Mesenchymal stem cell (in vitro differentiated cells and primary cell): ENCODE measurements at regions not wholly inside any gene's neighbourhood (a gene's known extent, or its start where the extent isn't known, plus 50 kb on each side); places are given as distances from the start of the nearest gene placed in this dataset.

Experiments
- DNase-seq: peaks from one replicate; pipeline ENCODE4 v3.0.0-alpha.2; 2013
- H2AFZ ChIP-seq: one replicate; pipeline ENCODE4 v1.6.1; 2013; ENCODE audit warnings: low read depth, mild to moderate bottlenecking, control low read depth, inconsistent platforms, low read length, moderate library complexity
- H2AK5ac ChIP-seq: 2 replicates; pipeline ENCODE4 v1.6.1; 2013; ENCODE audit warnings: low read length, moderate library complexity, mild to moderate bottlenecking, inconsistent platforms; ENCODE audit not compliant: severe bottlenecking
- H2BK120ac ChIP-seq: one replicate; pipeline ENCODE4 v1.6.1; 2013; ENCODE audit warnings: low read depth, mild to moderate bottlenecking, inconsistent platforms, low read length, moderate library complexity
- H2BK12ac ChIP-seq, 2 experiments: one replicate each; pipeline ENCODE4 v1.6.1; 2013; ENCODE audit warnings: inconsistent platforms in 2 of 2, low read length in 2 of 2, mild to moderate bottlenecking in 2 of 2, moderate library complexity in 2 of 2, control low read depth in 1 of 2
- H2BK15ac ChIP-seq: one replicate; pipeline ENCODE4 v1.6.1; 2013; ENCODE audit warnings: mild to moderate bottlenecking, low read depth, inconsistent platforms; ENCODE audit not compliant: poor library complexity, severe bottlenecking
- H2BK5ac ChIP-seq: 2 replicates; pipeline ENCODE4 v1.6.1; 2013; ENCODE audit warnings: low read depth, mild to moderate bottlenecking, low read length, control low read depth, inconsistent platforms; ENCODE audit not compliant: poor library complexity, severe bottlenecking
- H3K14ac ChIP-seq, 2 experiments: one replicate each; pipeline ENCODE4 v1.6.1; 2013; ENCODE audit warnings: inconsistent platforms in 2 of 2, low read length in 2 of 2, control low read depth in 1 of 2, mild to moderate bottlenecking in 1 of 2, moderate library complexity in 1 of 2
- H3K18ac ChIP-seq, 2 experiments: one replicate each; pipeline ENCODE4 v1.6.1; 2013; ENCODE audit warnings: inconsistent platforms in 2 of 2, low read length in 2 of 2, control low read depth in 1 of 2, low read depth in 1 of 2, mild to moderate bottlenecking in 1 of 2
- H3K23ac ChIP-seq, 2 experiments: one replicate each; pipeline ENCODE4 v1.6.1; 2013; ENCODE audit warnings: inconsistent platforms in 2 of 2, low read length in 2 of 2, mild to moderate bottlenecking in 2 of 2, moderate library complexity in 2 of 2, control low read depth in 1 of 2
- H3K27ac ChIP-seq: 2 replicates; pipeline ENCODE4 v1.5.1; 2013; ENCODE audit warnings: mild to moderate bottlenecking, moderate library complexity, low read length, control low read depth, inconsistent platforms; ENCODE audit not compliant: poor library complexity, severe bottlenecking
- H3K27me3 ChIP-seq, 2 experiments: 2 replicates each; pipeline versions ENCODE4 v1.6.1 to v1.7.0; 2013; ENCODE audit warnings: low read length in 2 of 2, mild to moderate bottlenecking in 2 of 2, moderate library complexity in 2 of 2, control low read depth in 1 of 2, inconsistent platforms in 1 of 2; ENCODE audit not compliant: control insufficient read depth in 1 of 2, insufficient read depth in 1 of 2
- H3K36me3 ChIP-seq, 2 experiments: 2 replicates each; pipeline versions ENCODE4 v1.6.1 to v1.7.0; 2013; ENCODE audit warnings: low read length in 2 of 2, control low read depth in 1 of 2, inconsistent platforms in 1 of 2, low read depth in 1 of 2, mild to moderate bottlenecking in 1 of 2; ENCODE audit not compliant: insufficient read depth in 2 of 2, control insufficient read depth in 1 of 2
- H3K4ac ChIP-seq, 2 experiments: one replicate each; pipeline ENCODE4 v1.6.1; 2013; ENCODE audit warnings: inconsistent platforms in 2 of 2, low read length in 2 of 2, mild to moderate bottlenecking in 2 of 2, moderate library complexity in 2 of 2, control low read depth in 1 of 2, low read depth in 1 of 2
- H3K4me1 ChIP-seq: 2 replicates; pipeline ENCODE4 v1.6.1; 2013; ENCODE audit warnings: low read depth, low read length, control low read depth; ENCODE audit not compliant: control insufficient read depth, insufficient read depth
- H3K4me2 ChIP-seq: 2 replicates; pipeline ENCODE4 v1.6.1; 2013; ENCODE audit warnings: low read length, mild to moderate bottlenecking, inconsistent platforms; ENCODE audit not compliant: poor library complexity, severe bottlenecking
- H3K4me3 ChIP-seq, 2 experiments: 2 replicates each; pipeline versions ENCODE4 v1.5.1 to v1.7.0; 2013; ENCODE audit warnings: low read length in 2 of 2, mild to moderate bottlenecking in 2 of 2, control low read depth in 1 of 2, low read depth in 1 of 2; ENCODE audit not compliant: insufficient read depth in 1 of 2
- H3K79me1 ChIP-seq: replicated peaks from 2 replicates; pipeline ENCODE4 v1.6.1; 2013; ENCODE audit warnings: mild to moderate bottlenecking, control low read depth, low read length, inconsistent platforms; ENCODE audit not compliant: poor library complexity, severe bottlenecking
- H3K9ac ChIP-seq: 2 replicates; pipeline ENCODE4 v1.7.0; 2013; ENCODE audit warnings: mild to moderate bottlenecking, low read length, moderate library complexity
- H3K9me3 ChIP-seq: 2 replicates; pipeline ENCODE4 v1.7.0; 2013; ENCODE audit warnings: mild to moderate bottlenecking, low read length; ENCODE audit not compliant: control insufficient read depth
- H4K8ac ChIP-seq: one replicate; pipeline ENCODE4 v1.6.1; 2013; ENCODE audit warnings: inconsistent platforms, mild to moderate bottlenecking, low read length, moderate library complexity
- H4K91ac ChIP-seq: one replicate; pipeline ENCODE4 v1.6.1; 2013; ENCODE audit warnings: mild to moderate bottlenecking, low read length, inconsistent platforms
- WGBS: methylation state at CpG from one replicate; pipeline ENCODE4 v1.1.7; 2013; ENCODE audit warnings: mixed read lengths; 5-methylcytosine and 5-hydroxymethylcytosine counted together

DNA sequence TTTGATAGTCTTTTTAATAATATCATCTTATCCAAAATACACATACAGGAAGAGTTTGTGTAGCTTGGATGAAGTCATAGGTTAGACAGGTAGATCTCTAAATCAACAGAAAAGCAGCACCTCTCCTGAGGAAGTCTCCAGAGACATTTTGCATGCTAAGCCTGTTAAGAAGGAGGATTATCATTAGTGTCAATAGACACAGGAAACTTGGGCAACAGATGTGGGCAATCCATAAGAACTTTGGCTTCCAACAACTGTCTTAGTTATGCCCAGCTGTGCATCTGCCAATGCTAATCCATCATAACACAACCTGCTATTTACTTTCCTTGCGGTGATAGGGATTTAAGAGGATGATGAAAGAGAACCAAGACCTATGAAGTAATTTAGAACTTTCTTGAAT, 1052.6 kb downstream of the RPA4 start:
- Histone ChIP-seq H3K9me3 (no peaks in the 10 kb centered on the region), H3K27ac (no peak overlapping the region), H3K18ac (no peak overlapping the region), H3K4me3 (no peak overlapping the region), H3K4me2 (no peak overlapping the region), H3K23ac (no peak overlapping the region), H4K91ac (no peak overlapping the region), H2BK12ac (no peak overlapping the region), H3K14ac (no peak overlapping the region), H3K27me3 (no peaks in the 10 kb centered on the region), H2BK15ac (no peak overlapping the region), H3K4ac (no peak overlapping the region), H2BK5ac (no peak overlapping the region), H3K4me1 (no peaks in the 10 kb centered on the region), H4K8ac (no peak overlapping the region), H2AFZ (no peak overlapping the region), H2BK120ac (no peak overlapping the region), H2AK5ac (no peak overlapping the region), H3K9ac (no peak overlapping the region), H3K79me1 (no peaks in the 10 kb centered on the region), H3K36me3 (no peaks in the 10 kb centered on the region)
- DNase-seq: no peak
- WGBS: no CpG with 5 or more reads among the region's 1 CpG

DNA sequence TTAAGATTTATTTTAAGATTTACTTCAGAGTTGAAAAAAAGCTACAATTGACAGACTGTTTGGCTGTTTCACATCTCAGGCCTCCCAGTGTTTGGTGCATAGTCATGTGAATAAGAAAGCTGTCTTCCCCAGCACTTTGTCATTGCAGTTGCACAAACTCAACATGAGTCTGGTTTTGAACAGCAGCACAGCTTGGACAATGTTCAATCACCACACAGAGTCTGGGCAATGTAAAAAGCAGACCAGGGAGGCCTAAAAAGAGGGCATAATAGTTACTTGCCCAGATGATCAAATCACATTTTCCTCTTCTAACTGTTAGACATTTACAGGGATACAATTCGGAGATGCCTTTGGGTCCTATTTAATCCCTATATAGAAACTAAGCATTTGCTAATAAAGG, 1055.0 kb downstream of the RPA4 start:
- no peak overlapping the region for H3K4ac ChIP-seq
- H3K4me1 ChIP-seq: no peaks in the 10 kb centered on the region

DNA sequence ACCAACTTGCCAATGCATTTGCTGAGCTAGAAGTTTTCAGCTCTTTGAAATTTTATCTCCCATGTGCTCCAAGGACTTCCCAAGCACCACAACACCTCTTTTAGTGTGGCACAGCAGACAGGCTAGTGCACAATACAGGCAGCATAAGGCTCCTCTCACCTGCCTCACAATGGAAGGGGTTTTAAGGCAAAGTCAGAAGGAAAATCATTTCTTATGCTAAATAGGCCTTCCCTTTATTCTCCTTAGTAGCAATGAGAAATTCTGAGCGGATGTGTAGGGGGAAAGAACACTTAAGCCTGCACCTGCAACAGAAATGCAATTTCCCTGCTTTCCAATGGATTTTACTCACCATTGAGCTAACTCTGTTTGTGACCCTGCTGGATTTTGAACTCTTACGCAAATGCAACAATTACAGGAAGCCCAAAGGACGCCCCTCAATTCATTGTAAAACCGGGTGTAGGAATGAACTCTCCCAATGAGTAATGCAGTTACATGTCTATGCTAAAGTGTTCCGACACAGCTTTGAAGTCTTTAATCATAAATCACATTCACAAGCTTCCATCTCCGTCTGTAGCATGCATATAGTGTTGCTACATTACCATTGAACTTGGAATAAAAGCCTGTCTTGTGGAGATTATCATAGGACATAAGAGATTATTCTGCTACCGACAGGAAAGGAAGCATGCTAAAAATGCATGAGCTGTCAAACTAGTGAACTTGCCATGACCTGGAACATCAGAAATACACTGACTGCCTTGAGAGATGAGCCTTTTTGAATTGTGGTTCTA, 1084.9 kb downstream of the RPA4 start:
- H3K4me3 ChIP-seq: no peak overlapping the region
- 71% methylated on average over 4 of the region's 7 CpGs for WGBS

More for the DNA sequence above, 1055.0 kb downstream of the RPA4 start:
- no peak overlapping the region for H3K18ac ChIP-seq
- no peak overlapping the region for H3K4me3 ChIP-seq
- no peak overlapping the region for H4K91ac ChIP-seq
- no peak overlapping the region for H3K14ac ChIP-seq
- H3K9me3 ChIP-seq: no peaks in the 10 kb centered on the region
- H3K27ac ChIP-seq: no peak overlapping the region
- DNase-seq: no peak
- no peak overlapping the region for H3K9ac ChIP-seq
- no peaks in the 10 kb centered on the region for H3K36me3 ChIP-seq
- no peak overlapping the region for H2AFZ ChIP-seq
- no peak overlapping the region for H2BK120ac ChIP-seq
- peaks cover 0 to 4% of the 10 kb centered on the region in 2 experiments for H3K27me3 ChIP-seq
- H2BK5ac ChIP-seq: no peak overlapping the region
- no peak overlapping the region for H4K8ac ChIP-seq
- no CpG with 5 or more reads among the region's 1 CpG for WGBS
- no peak overlapping the region for H2BK12ac ChIP-seq
- H2AK5ac ChIP-seq: no peak overlapping the region
- no peak overlapping the region for H2BK15ac ChIP-seq
- no peaks in the 10 kb centered on the region for H3K79me1 ChIP-seq
- no peak overlapping the region for H3K23ac ChIP-seq
- no peak overlapping the region for H3K4me2 ChIP-seq

DNA sequence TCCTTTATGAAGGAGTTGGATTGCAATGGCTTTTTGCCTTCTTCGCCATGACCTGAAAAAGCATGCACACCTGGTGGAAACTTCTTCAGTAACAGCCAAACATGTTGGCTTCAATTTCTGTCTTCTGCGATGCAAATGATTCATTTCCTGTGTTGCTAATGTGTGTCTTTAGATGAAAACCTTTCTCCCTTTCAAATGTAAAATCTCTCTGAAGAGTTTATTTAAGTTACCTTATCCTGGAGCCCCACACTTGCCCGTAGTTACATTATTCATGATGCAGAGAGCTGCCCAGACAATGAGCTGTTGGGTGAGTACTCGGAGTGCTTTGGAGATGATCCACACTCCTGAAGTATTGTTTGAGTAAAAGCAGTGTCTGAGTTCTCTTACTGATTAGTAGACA, 1100.9 kb downstream of the RPA4 start:
- no peak overlapping the region for H2AK5ac ChIP-seq
- no peak overlapping the region for H2BK15ac ChIP-seq
- no peaks in the 10 kb centered on the region for H3K9me3 ChIP-seq
- no peak overlapping the region for H4K8ac ChIP-seq
- H2BK5ac ChIP-seq: no peak overlapping the region
- no peak overlapping the region for H3K23ac ChIP-seq
- H2BK12ac ChIP-seq: no peak overlapping the region
- no peak overlapping the region for H2BK120ac ChIP-seq
- H3K27me3 ChIP-seq: peaks cover 0 to 4% of the 10 kb centered on the region in 2 experiments
- no peak overlapping the region for H3K27ac ChIP-seq
- no peak overlapping the region for H4K91ac ChIP-seq
- H3K9ac ChIP-seq: no peak overlapping the region
- no peaks in the 10 kb centered on the region for H3K36me3 ChIP-seq
- H3K4me2 ChIP-seq: no peak overlapping the region
- no peaks in the 10 kb centered on the region for H3K79me1 ChIP-seq
- H2AFZ ChIP-seq: no peak overlapping the region
- 83% methylated on average over 1 of the region's 4 CpGs for WGBS
- no peak overlapping the region for H3K4me3 ChIP-seq
- no peak for DNase-seq
- no peak overlapping the region for H3K14ac ChIP-seq
- no peak overlapping the region for H3K18ac ChIP-seq
- no peak overlapping the region for H3K4ac ChIP-seq
- no peaks in the 10 kb centered on the region for H3K4me1 ChIP-seq

More for the DNA sequence above, 1084.9 kb downstream of the RPA4 start:
- Histone ChIP-seq H3K27ac (no peak overlapping the region), H3K4ac (no peak overlapping the region), H2AK5ac (no peak overlapping the region), H2AFZ (no peak overlapping the region), H2BK5ac (no peak overlapping the region), H2BK120ac (no peak overlapping the region), H3K18ac (no peak overlapping the region), H4K8ac (no peak overlapping the region), H3K9me3 (no peaks in the 10 kb centered on the region), H3K79me1 (no peaks in the 10 kb centered on the region), H3K23ac (no peak overlapping the region), H3K14ac (no peak overlapping the region), H3K4me1 (no peaks in the 10 kb centered on the region), H3K9ac (no peak overlapping the region), H3K27me3 (no peaks in the 10 kb centered on the region), H3K4me2 (no peak overlapping the region), H2BK15ac (no peak overlapping the region), H4K91ac (no peak overlapping the region), H2BK12ac (no peak overlapping the region), H3K36me3 (no peaks in the 10 kb centered on the region)
- DNase-seq: no peak
